HG03558 (cell line): ENCODE measurements at regions not wholly inside any gene's neighbourhood (a gene's known extent, or its start where the extent isn't known, plus 50 kb on each side); places are given as distances from the start of the nearest gene placed in this dataset.

Source experiments
- ATAC-seq: cut with Tn5 transposase; IDR thresholded peaks from one replicate; pipeline ENCODE4 v1.9.1; 2021; ENCODE audit warnings: moderate number of reproducible peaks; ENCODE audit not compliant: unreplicated experiment; ENCODE audit errors: extremely low read depth

- no peak for ATAC-seq
Observed at GRCh38 chr13:33891196-33891742, 73.3 kb downstream of the RFC3 start.

- no peak for ATAC-seq
Observed at GRCh38 chr13:33893559-33893958, 75.6 kb downstream of the RFC3 start.

- ATAC-seq, result no peak
Observed at GRCh38 chr13:33904431-33904830, 86.5 kb downstream of the RFC3 start.

- no peak for ATAC-seq
Observed at GRCh38 chr13:33908116-33908515, 90.2 kb downstream of the RFC3 start.

- ATAC-seq, result no peak
Observed at GRCh38 chr13:33910255-33910654, 92.3 kb downstream of the RFC3 start.

GRCh38 chr13:33911521-33911920, 93.6 kb downstream of the RFC3 start:
- ATAC-seq, result no peak

- no peak for ATAC-seq
Observed at GRCh38 chr13:33913829-33914228, 95.9 kb downstream of the RFC3 start.

- ATAC-seq, result no peak
Observed at GRCh38 chr13:33917190-33917589, 99.2 kb downstream of the RFC3 start.

- ATAC-seq, result no peak
Observed at GRCh38 chr13:33918199-33918932, 100.4 kb downstream of the RFC3 start.

GRCh38 chr13:33919120-33919519, 101.2 kb downstream of the RFC3 start:
- ATAC-seq, result no peak

GRCh38 chr13:33925563-33925962, 107.6 kb downstream of the RFC3 start:
- ATAC-seq, result no peak

GRCh38 chr13:33927315-33927714, 109.4 kb downstream of the RFC3 start:
- no peak for ATAC-seq

GRCh38 chr13:33931397-33932311, 113.7 kb downstream of the RFC3 start:
- ATAC-seq, result no peak

- ATAC-seq, result no peak
Observed at GRCh38 chr13:33932769-33933406, 114.9 kb downstream of the RFC3 start.

- no peak for ATAC-seq
Observed at GRCh38 chr13:33933810-33934209, 115.9 kb downstream of the RFC3 start.

GRCh38 chr13:33934343-33934742, 116.4 kb downstream of the RFC3 start:
- no peak for ATAC-seq

GRCh38 chr13:33934951-33935371, 117.0 kb downstream of the RFC3 start:
- no peak for ATAC-seq

- no peak for ATAC-seq
Observed at GRCh38 chr13:33935969-33936368, 118.0 kb downstream of the RFC3 start.

- ATAC-seq, result no peak
Observed at GRCh38 chr13:33937373-33938098, 119.6 kb downstream of the RFC3 start.

- no peak for ATAC-seq
Observed at GRCh38 chr13:33940256-33940655, 122.3 kb downstream of the RFC3 start.
